ENCODE measurements at regions not wholly inside any gene's neighbourhood (a gene's known extent, or its start where the extent isn't known, plus 50 kb on each side); places are given as distances from the start of the nearest gene placed in this dataset.
"Not testable (repeated sequence)": the region's sequence is repeated elsewhere in the genome, so short reads cannot be mapped to it uniquely, and the experiment has no call there.

DNA sequence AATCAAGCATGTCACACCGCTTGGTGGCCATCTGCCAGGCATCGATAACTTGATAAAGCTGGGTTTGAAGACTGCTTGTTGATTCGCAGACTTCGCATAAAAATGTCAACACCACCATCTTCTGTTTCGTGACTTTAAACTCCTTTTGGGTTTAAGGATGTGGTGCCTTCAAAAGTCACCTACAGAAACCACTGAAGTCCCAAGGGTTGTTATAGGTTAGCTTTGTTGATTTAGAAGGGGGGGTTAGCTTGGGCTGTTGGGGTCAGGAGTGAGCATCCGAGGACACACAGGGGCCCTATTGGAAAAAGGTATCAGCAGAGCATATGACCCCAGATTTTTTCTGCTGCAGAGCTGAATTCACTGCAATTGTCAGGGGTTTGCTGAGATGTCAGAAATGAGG lies 76.7 kb upstream of the SSTR4 start:
- no peak for DNase-seq (ENCODE audit: low spot score)

DNA sequence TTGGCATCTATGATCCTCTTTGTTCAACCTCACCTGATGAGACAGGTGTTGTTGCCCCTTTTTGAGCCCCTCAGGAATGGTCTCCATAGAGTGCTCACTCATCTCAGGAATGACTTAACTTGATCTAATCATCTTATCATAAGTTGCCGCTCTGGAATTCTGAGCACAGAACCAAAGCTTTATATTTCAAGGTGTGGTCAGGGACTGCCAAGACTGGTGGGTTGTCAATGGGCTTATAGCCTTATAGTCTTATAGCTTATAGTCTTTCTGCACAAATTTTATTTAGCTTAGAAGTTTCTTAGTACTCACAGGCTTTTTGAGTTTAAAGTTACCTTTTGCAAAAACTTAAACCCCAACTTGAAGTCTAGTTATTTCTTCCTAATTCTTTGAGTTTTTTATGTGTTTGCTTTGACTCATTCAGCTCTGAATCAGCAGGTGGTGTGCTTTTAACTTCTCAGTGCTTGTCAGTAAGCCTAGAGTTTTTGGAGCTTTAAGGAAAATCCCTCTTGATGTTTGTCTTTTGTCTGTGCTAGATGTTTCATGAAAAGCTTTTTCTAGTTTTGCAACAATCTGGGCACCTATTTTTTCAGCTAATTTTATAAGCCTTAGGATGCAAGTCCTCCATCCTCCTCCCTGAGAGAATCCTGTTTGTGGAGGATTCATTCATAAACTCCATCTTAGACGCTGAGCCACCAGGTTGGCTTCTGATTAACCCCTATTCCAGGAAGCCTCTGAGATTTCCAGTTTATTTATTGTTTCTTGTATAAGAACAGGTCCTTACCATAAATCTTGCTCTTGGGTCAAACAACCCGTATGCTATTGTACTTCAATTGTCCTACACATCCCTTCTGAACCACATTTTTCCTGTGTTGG lies 72.3 kb upstream of the SSTR4 start:
- DNase-seq (ENCODE audit: low spot score), result no peak

DNA sequence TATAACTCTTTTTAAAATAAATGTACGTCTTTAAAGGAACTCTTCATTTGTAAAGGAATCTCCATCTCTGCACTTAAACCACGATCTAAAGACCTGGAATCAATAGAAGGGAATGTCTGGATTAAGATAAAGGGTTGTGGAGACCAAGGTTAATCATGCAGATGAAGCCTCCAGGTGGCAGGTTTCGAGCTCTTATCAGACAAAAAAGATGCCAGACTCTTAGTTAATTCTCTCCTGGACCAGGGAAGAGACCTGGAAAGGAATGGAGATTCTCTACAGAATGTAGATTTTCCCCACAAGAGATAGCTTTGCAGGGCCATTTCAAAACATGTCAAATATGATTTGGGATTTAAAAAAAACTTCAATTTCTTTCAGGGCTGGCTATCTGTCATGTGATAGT lies 71.5 kb upstream of the SSTR4 start:
- no peak for DNase-seq (ENCODE audit: low spot score)

DNA sequence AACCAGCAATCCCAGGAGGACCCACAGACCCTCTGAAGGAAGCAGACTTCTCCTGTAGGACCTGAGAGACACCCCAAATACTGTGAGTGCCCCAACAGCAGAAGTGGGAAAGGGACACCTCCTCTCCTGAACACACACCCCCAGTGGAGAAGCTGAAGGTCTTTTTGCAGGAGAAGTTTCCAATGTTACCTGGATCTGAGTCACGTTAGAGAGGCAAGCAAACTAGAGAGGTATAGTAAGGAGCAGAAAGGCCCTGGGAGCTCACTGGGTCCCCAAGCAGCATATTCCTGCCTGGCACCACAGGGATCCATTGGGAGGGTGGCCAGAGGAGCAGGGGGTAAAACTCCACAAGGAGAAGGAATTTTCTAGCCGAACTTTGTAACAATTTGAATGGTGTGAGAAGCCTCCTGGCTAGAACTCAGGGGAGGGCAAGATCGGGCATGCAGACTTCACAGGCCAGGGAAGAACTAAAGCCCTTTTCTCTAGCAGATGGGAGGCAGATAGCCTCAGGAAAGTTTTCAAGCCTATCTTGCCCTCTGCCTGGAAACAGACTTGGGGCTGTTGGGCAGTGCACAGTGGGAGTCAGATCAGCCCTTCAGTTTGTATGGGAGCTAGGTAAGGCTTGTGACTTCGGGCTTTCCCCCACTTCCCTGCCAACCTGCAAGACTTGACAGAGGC lies 68.2 kb upstream of the SSTR4 start:
- DNase-seq (ENCODE audit: low spot score), result no peak

DNA sequence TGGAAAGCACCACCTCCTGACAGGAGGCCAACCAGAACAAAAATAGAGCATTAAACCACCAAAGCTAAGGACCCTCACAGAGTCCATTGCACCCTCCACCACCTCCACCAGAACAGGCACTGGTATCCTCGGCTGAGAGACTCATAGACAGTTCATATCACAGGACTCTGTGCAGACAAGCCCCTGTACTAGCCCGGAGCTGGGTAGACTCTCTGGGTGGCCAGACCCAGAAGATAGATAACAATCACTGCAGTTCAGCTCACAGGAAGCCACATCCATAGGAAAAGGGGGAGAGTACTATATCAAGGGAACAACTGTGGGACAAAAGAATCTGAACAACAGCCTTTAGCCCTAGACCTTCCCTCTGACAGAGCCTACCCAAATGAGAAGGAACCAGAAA lies 67.4 kb upstream of the SSTR4 start:
- not testable (repeated sequence) for DNase-seq (ENCODE audit: low spot score)

DNA sequence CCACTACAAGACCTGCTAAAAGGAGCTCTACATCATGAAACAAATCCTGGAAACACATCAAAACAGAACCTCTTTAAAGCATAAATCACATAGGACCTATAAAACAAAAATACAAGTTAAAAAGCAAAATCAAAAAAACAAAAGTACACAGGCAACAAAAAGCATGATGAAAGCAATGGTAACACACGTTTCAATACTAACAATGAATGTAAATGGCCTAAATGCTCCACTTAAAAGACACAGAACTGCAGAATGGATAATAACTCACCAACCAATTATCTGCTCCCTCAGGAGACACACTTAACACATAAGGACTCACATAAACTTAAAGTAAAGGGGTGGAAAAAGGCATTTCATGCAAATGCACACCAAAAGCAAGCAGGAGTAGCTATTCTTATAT lies 66.1 kb upstream of the SSTR4 start:
- DNase-seq (ENCODE audit: low spot score), result not testable (repeated sequence)

DNA sequence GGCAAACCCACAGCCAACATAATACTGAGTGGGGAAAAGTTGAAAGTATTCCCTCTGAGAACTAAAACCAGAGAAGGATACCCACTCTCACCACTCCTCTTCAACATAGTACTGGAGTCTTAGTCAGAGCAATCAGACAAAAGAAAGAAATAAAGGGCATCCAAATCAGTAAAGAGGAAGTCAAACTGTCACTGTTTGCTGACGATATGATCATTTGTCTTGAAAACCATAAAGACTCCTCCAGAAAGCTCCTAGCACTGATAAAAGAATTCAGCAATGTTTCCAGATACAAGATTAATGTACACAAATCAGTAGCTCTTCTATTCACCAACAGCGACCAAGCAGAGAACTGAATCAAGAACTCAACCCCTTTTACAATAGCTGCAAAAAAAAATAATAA lies 64.0 kb upstream of the SSTR4 start:
- DNase-seq (ENCODE audit: low spot score), result not testable (repeated sequence)

DNA sequence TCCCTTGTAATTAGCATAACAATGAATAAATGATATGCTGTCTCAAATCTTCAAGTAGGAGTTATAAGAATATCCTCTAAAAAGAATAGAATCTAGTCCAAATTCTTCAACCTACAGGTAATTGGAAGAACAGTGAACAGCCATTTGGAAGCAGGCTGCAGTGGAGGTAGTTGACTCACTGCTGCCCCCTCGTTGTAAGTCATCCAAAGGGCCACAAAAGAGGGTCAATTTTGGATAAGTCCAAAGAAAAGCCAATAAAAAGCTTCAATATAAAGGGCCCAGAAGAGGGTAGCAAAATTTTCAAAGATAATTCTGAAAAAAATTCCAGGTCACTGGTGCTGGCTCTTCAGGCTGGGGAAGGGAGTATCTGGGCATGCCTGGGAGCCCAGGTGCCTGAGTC lies 60.8 kb upstream of the SSTR4 start:
- no peak for DNase-seq (ENCODE audit: low spot score)

DNA sequence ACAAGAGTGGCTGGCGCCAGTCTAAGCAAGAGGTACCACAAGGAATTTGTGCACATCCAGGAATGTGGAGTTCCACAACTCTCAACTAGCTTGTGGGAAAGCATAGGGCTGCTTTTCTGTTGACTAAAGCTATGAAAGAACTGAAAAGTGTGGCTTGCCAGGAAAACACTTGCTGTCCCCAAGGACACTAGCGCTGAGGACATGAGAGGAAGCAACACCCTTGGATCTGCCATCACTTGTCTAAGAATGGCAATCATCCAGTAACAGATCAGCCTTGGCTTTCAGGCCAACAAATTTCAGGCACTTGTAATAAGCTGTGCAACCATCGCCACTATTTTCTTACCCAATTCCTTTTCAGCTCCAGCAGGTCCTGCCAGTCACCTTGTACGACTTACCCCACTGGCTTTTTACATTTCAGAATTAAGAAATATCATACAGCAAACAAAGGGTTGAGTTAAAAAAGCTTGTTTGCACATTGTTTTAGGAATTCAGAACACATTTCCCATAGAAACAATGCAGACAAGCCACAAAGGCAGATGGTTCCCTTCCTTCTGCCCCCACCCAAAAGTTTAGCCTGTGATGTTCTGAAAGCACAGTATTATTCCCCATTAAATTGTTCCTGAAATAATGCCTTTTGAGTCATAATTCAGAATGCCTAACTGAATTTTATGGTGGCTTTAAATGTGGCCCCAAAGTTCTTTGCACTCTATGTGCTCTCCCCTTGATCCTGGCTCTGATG lies 57.9 kb upstream of the SSTR4 start:
- peak; percentile 7 for DNase-seq (ENCODE audit: low spot score)

DNA sequence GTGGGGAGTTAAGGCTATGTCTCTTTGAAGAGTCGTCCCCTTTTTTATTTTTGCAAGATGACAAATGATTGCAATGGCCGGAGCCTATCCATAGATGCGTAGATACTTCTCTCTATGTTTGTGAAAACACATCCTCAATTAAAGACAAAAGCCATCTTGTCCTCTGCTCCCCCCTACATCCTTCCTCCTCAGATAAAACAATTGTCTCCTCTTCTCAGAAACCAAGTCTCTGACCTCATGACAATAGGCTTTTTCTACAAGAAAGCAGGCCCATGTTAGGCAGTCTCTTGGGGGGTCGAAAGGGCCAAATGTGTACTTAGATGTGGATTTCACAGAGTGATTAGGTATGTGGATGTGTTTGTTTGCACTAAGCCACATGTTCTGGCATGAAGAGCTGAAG lies 51.1 kb upstream of the SSTR4 start:
- DNase-seq (ENCODE audit: low spot score), result peak; percentile 37

DNA sequence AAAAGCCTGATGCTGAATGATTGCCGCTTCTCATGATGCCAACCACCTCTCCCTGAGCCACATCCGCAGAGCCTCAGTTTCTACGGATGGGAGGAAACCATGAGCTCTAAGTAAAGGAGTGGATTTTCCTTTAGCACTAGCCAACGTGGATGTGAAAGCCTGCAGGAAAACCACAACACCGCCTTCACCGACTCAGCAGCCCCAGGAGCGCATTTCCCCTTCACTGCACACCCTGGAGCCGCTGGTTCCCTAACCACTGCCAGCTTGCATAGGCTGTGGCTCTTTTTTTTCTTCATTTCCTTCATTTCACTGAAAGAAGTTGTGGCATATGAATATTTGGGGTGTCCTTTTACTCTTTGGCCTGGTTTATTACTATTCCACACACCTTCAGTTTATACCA lies 50.5 kb upstream of the SSTR4 start:
- DNase-seq (ENCODE audit: low spot score), result peak; percentile 18

DNA sequence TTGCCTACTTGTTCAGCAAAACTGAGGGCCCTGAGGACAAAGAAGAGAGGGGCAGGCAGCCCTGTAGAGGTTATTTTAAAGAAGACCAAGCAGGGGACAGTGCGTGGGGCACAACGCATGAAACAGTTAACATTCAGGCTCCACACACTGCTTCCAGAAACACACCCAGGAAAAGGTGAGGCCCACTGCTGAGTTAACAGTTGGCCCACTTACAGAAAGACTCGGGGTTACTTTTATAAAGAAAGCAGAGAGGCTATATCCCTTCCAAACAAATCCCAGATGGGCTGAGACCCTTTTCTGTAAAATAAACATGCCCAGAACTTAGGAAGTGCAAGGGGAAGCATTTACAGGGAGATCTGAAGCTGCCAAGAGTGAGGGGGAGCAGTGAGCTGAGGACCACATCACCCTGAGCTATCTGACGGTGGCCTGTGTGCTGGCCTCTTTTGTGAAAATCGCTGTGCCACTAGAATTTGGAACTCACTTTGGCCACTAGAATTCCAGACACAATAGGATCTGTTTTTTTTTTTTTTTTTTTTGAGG lies 49.8 kb upstream of the SSTR4 start:
- DNase-seq (ENCODE audit: low spot score), result no peak

Data from pons (tissue), 1 donor.